ENCODE measurements at regions not wholly inside any gene's neighbourhood (a gene's known extent, or its start where the extent isn't known, plus 50 kb on each side); places are given as distances from the start of the nearest gene placed in this dataset.

GRCh38 chr3:5276934-5277333, 89.4 kb downstream of the EDEM1 start:
- no peak for TF ChIP-seq EP300 (IDR thresholded peaks at IDR 0.05)
- no peak for TF ChIP-seq POLR2A (IDR thresholded peaks at IDR 0.05)
- no peak for TF ChIP-seq POLR2AphosphoS5 (IDR thresholded peaks at IDR 0.05)
- TF ChIP-seq CTCF (IDR thresholded peaks at IDR 0.05) = no peak
- Histone ChIP-seq H3K9me3 (no peaks in the 10 kb centered on the region), H3K27me3 (no peaks in the 10 kb centered on the region), H3K36me3 (no peaks in the 10 kb centered on the region), H3K27ac (no peak overlapping the region), H3K4me3 (no peak overlapping the region), H3K4me1 (no peaks in the 10 kb centered on the region)
- WGBS = 61% methylated on average over 8 of the region's 8 CpGs
- no peak for DNase-seq (ENCODE audit: low spot score in 2 of 2)

- Histone ChIP-seq H3K4me1 (no peaks in the 10 kb centered on the region), H3K27ac (no peak overlapping the region), H3K27me3 (no peaks in the 10 kb centered on the region), H3K4me3 (no peak overlapping the region), H3K36me3 (no peaks in the 10 kb centered on the region), H3K9me3 (no peaks in the 10 kb centered on the region)
- no peak for DNase-seq (ENCODE audit: low spot score in 2 of 2)
- 90% methylated on average over 3 of the region's 3 CpGs for WGBS
- no peak for TF ChIP-seq CTCF (IDR thresholded peaks at IDR 0.05)
- no peak for TF ChIP-seq EP300 (IDR thresholded peaks at IDR 0.05)
- TF ChIP-seq POLR2A (IDR thresholded peaks at IDR 0.05) = no peak
- no peak for TF ChIP-seq POLR2AphosphoS5 (IDR thresholded peaks at IDR 0.05)
These were observed 90.2 kb downstream of the EDEM1 start for GRCh38 chr3:5277612-5278236.

GRCh38 chr3:5278666-5279065, 91.2 kb downstream of the EDEM1 start:
- TF ChIP-seq POLR2A (IDR thresholded peaks at IDR 0.05) = no peak
- no peak for TF ChIP-seq POLR2AphosphoS5 (IDR thresholded peaks at IDR 0.05)
- no peak for TF ChIP-seq CTCF (IDR thresholded peaks at IDR 0.05)
- TF ChIP-seq EP300 (IDR thresholded peaks at IDR 0.05) = no peak

GRCh38 chr3:5282703-5283102, 95.2 kb downstream of the EDEM1 start:
- H3K9me3 ChIP-seq = no peaks in the 10 kb centered on the region
- no peak for DNase-seq (ENCODE audit: low spot score in 2 of 2)
- 98% methylated on average over 1 of the region's 1 CpG for WGBS
- no peak overlapping the region for H3K4me3 ChIP-seq
- TF ChIP-seq EP300 (IDR thresholded peaks at IDR 0.05) (no peak), POLR2AphosphoS5 (IDR thresholded peaks at IDR 0.05) (no peak), CTCF (IDR thresholded peaks at IDR 0.05) (no peak)
- no peaks in the 10 kb centered on the region for H3K4me1 ChIP-seq
- no peak overlapping the region for H3K27ac ChIP-seq
- no peaks in the 10 kb centered on the region for H3K36me3 ChIP-seq
- H3K27me3 ChIP-seq = no peaks in the 10 kb centered on the region

More at GRCh38 chr3:5278666-5279065, 91.2 kb downstream of the EDEM1 start:
- Histone ChIP-seq H3K27me3 (no peaks in the 10 kb centered on the region), H3K4me1 (no peaks in the 10 kb centered on the region), H3K9me3 (no peaks in the 10 kb centered on the region), H3K4me3 (no peak overlapping the region), H3K36me3 (no peaks in the 10 kb centered on the region), H3K27ac (no peak overlapping the region)
- no peak for DNase-seq (ENCODE audit: low spot score in 2 of 2)

GRCh38 chr3:5285439-5285838, 97.9 kb downstream of the EDEM1 start:
- H3K4me3 ChIP-seq = no peak overlapping the region
- no peak overlapping the region for H3K27ac ChIP-seq
- H3K36me3 ChIP-seq = no peaks in the 10 kb centered on the region
- no peaks in the 10 kb centered on the region for H3K27me3 ChIP-seq
- DNase-seq (ENCODE audit: low spot score in 2 of 2) = no peak
- H3K4me1 ChIP-seq = no peaks in the 10 kb centered on the region
- no peaks in the 10 kb centered on the region for H3K9me3 ChIP-seq
- TF ChIP-seq POLR2A (IDR thresholded peaks at IDR 0.05) (no peak), POLR2AphosphoS5 (IDR thresholded peaks at IDR 0.05) (no peak)

- H3K4me3 ChIP-seq = no peak overlapping the region
- no peaks in the 10 kb centered on the region for H3K4me1 ChIP-seq
- H3K27ac ChIP-seq = no peak overlapping the region
- H3K27me3 ChIP-seq = no peaks in the 10 kb centered on the region
- H3K36me3 ChIP-seq = no peaks in the 10 kb centered on the region
- WGBS = 86% methylated on average over 3 of the region's 3 CpGs
- no peaks in the 10 kb centered on the region for H3K9me3 ChIP-seq
- no peak for DNase-seq (ENCODE audit: low spot score in 2 of 2)
- no peak for TF ChIP-seq POLR2AphosphoS5 (IDR thresholded peaks at IDR 0.05)
- TF ChIP-seq CTCF (IDR thresholded peaks at IDR 0.05) = no peak
- TF ChIP-seq POLR2A (IDR thresholded peaks at IDR 0.05) = no peak
These were observed 103.4 kb downstream of the EDEM1 start for GRCh38 chr3:5290915-5291314.
